ENCODE measurements at regions not wholly inside any gene's neighbourhood (a gene's known extent, or its start where the extent isn't known, plus 50 kb on each side); places are given as distances from the start of the nearest gene placed in this dataset.

GRCh38 chr18:61245276-61245675, 88.0 kb upstream of the CDH20 start:
- TF ChIP-seq POLR2AphosphoS5 (IDR thresholded peaks at IDR 0.05; ENCODE audit: insufficient read depth in 1 of 2, low read depth in 1 of 2) (no peak), POLR2A (IDR thresholded peaks at IDR 0.05) (no peak)
- TF ChIP-seq, protein P1, sequence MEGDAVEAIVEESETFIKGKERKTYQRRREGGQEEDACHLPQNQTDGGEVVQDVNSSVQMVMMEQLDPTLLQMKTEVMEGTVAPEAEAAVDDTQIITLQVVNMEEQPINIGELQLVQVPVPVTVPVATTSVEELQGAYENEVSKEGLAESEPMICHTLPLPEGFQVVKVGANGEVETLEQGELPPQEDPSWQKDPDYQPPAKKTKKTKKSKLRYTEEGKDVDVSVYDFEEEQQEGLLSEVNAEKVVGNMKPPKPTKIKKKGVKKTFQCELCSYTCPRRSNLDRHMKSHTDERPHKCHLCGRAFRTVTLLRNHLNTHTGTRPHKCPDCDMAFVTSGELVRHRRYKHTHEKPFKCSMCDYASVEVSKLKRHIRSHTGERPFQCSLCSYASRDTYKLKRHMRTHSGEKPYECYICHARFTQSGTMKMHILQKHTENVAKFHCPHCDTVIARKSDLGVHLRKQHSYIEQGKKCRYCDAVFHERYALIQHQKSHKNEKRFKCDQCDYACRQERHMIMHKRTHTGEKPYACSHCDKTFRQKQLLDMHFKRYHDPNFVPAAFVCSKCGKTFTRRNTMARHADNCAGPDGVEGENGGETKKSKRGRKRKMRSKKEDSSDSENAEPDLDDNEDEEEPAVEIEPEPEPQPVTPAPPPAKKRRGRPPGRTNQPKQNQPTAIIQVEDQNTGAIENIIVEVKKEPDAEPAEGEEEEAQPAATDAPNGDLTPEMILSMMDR (IDR thresholded peaks at IDR 0.05), result no peak
